HAP-1 (cell line): ENCODE measurements at regions not wholly inside any gene's neighbourhood (a gene's known extent, or its start where the extent isn't known, plus 50 kb on each side); places are given as distances from the start of the nearest gene placed in this dataset.

Experiments
- DNase-seq, 2 experiments: peaks; one replicate each; pipeline ENCODE4 v3.0.0-alpha.2; 2016 to 2020; ENCODE audit warnings: low spot score in 2 of 2
- H3K27me3 ChIP-seq: fragments of 250-450 bp; sonication (Bioruptor Pico); 2 replicates; pipeline ENCODE4 v1.5.1; 2020; ENCODE audit warnings: low read depth, mild to moderate bottlenecking, moderate library complexity
- H3K36me3 ChIP-seq: fragments of 250-450 bp; sonication (Bioruptor Pico); replicated peaks from 2 replicates; pipeline ENCODE4 v1.5.1; 2020; ENCODE audit warnings: mild to moderate bottlenecking
- H3K4me1 ChIP-seq: fragments of 250-450 bp; sonication (Bioruptor Pico); 2 replicates; pipeline ENCODE4 v1.5.1; 2020; ENCODE audit warnings: mild to moderate bottlenecking
- H3K4me3 ChIP-seq: fragments of 250-450 bp; sonication (Bioruptor Pico); 2 replicates; pipeline ENCODE4 v1.5.1; 2020; ENCODE audit warnings: mild to moderate bottlenecking, moderate library complexity
- H3K9me3 ChIP-seq: fragments of 250-450 bp; sonication (Bioruptor Pico); 2 replicates; pipeline ENCODE4 v1.5.1; 2020; ENCODE audit warnings: mild to moderate bottlenecking, moderate library complexity
- in situ Hi-C: fragments of 300-500 bp; cut with MboI; formaldehyde crosslinking; loops from 3 replicates; pipeline ENCODE4 v1.14.3; 2020; ENCODE audit warnings: low sequenced_read_pairs, inconsistent platforms, mixed read lengths

GRCh38 chr1:5479876-5480646 lies 512.2 kb downstream of the NPHP4 start:
- Histone ChIP-seq H3K4me3 (no peak overlapping the region), H3K36me3 (no peaks in the 10 kb centered on the region), H3K27me3 (no peaks in the 10 kb centered on the region), H3K9me3 (no peaks in the 10 kb centered on the region), H3K4me1 (no peaks in the 10 kb centered on the region)
- no peak for DNase-seq
- in situ Hi-C loops, result no loop called here

DNA sequence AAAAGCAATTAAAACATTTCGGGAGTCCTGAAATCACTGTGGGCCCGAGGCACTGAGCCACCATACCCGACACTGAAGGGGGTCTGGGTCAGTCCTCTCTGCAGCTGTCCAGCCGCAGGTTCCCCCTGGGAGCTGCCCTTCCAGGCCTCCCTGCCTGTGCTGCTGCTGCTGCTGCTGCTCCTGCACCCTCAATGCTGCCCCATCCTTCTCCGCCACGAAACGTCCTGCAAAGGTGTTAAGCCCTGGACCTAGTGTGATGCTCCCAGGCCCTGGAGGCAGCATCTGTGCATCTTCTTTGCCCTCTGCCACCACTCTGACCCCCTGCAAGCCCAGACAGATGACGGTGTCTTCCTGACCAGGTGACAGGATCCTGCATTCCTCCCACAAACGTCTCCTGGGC lies 513.3 kb downstream of the NPHP4 start:
- Histone ChIP-seq H3K4me1 (no peaks in the 10 kb centered on the region), H3K4me3 (no peak overlapping the region), H3K9me3 (no peaks in the 10 kb centered on the region), H3K36me3 (no peaks in the 10 kb centered on the region), H3K27me3 (no peaks in the 10 kb centered on the region)
- in situ Hi-C loops, result no loop called here
- no peak for DNase-seq

- in situ Hi-C loops, result no loop called here
- no peaks in the 10 kb centered on the region for H3K27me3 ChIP-seq
- no peak for DNase-seq
Measured at GRCh38 chr1:5478156-5478695, 514.0 kb downstream of the NPHP4 start.

DNA sequence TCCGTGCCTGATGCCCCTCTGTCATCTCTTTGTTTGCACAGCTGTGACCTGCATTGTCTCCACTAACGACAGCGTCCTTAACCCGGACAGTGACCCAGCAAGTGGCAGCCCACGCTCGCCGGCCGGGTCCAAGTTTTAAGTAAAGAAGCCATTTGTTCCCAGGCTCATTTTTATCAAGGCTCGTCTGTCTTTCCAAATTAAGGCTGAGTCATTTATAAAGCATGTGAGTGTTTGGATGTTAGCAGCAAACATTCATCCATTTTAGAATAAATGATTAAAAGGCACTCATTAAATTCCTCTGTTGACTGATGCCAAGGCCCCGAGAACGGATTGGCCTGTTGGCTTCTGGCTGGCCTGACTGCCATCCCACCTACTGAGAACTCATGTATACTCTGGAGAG lies 514.5 kb downstream of the NPHP4 start:
- H3K27me3 ChIP-seq, result no peaks in the 10 kb centered on the region

More at GRCh38 chr1:5478156-5478695, 514.0 kb downstream of the NPHP4 start:
- Histone ChIP-seq H3K9me3 (no peaks in the 10 kb centered on the region), H3K4me3 (no peak overlapping the region), H3K36me3 (no peaks in the 10 kb centered on the region), H3K4me1 (no peaks in the 10 kb centered on the region)

DNA sequence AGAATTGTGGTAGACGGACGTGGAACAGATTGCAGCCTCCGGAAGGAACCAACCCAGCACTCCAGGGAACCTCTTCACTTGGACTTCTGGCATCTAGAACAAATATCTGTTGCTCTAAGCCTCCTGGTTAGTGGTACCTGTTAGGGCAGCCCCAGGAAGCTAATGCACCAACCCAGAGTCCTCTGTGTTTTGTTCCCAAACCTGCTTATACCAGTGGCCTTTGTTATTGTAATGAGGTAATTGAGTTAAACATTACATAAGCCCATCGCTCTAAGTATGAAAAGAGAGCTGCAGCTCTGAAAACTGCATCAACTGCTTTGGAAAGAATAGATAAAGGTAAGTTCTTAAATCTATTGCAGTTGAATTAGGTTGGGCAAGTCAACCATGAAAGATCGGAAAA lies 516.7 kb downstream of the NPHP4 start:
- DNase-seq, result no peak
- in situ Hi-C loops, result no loop called here

More for the DNA sequence above, 514.5 kb downstream of the NPHP4 start:
- no peaks in the 10 kb centered on the region for H3K4me1 ChIP-seq
- no peak overlapping the region for H3K4me3 ChIP-seq
- no peaks in the 10 kb centered on the region for H3K9me3 ChIP-seq
- in situ Hi-C loops, result no loop called here
- no peak for DNase-seq
- no peaks in the 10 kb centered on the region for H3K36me3 ChIP-seq

DNA sequence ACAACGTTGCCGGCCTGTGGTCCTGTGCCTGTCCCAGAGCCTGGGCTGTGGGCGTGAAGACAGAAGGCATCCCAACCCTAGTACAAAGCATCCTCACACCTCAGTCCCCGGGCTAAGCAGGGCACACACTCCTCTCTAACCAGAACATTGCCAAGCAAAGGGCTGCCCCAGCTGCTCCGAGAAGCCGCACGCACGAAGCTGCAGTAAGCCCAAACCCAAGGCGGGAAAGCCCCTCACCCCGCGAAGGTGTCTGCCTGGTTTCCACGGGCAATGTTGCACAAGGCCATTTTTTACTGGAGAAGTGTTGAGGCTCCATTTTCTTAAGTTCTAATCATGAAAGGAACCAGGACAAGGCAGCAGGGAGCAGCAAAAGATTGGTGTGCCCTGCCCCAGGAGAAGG lies 519.0 kb downstream of the NPHP4 start:
- Histone ChIP-seq H3K4me1 (no peaks in the 10 kb centered on the region), H3K27me3 (no peaks in the 10 kb centered on the region), H3K36me3 (no peaks in the 10 kb centered on the region), H3K9me3 (no peaks in the 10 kb centered on the region), H3K4me3 (no peak overlapping the region)
- in situ Hi-C loops, result no loop called here
- DNase-seq, result no peak

More for the DNA sequence above, 516.7 kb downstream of the NPHP4 start:
- Histone ChIP-seq H3K4me1 (no peaks in the 10 kb centered on the region), H3K27me3 (no peaks in the 10 kb centered on the region), H3K9me3 (no peaks in the 10 kb centered on the region), H3K36me3 (no peaks in the 10 kb centered on the region), H3K4me3 (no peak overlapping the region)

DNA sequence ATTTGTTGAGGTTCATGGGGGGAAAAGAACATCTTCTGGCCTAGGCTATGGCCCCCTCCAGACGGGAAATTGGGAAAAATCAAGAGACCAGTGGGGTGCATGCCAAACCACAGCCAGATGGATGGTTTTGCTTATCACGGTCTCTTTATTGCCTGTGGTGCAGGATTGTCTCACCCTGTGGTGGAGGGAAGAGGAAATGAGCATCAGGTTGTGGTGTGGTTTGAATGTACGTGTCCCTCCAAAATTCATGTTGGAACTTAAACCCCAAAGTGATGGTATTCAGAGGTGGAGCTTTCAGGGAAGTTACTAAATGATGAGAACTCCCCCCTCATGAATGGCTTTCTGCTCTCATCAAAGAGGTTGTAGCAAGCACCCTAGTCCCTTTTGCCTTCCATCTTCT lies 525.7 kb downstream of the NPHP4 start:
- Histone ChIP-seq H3K36me3 (no peaks in the 10 kb centered on the region), H3K27me3 (no peaks in the 10 kb centered on the region), H3K4me1 (no peaks in the 10 kb centered on the region), H3K4me3 (no peak overlapping the region), H3K9me3 (no peaks in the 10 kb centered on the region)
- DNase-seq, result no peak
- in situ Hi-C loops, result no loop called here

GRCh38 chr1:5465281-5465711 lies 526.9 kb downstream of the NPHP4 start:
- no peaks in the 10 kb centered on the region for H3K9me3 ChIP-seq
- H3K27me3 ChIP-seq, result no peaks in the 10 kb centered on the region
- H3K4me1 ChIP-seq, result no peaks in the 10 kb centered on the region
- DNase-seq, result no peak
- no peaks in the 10 kb centered on the region for H3K36me3 ChIP-seq
- in situ Hi-C loops, result no loop called here
- H3K4me3 ChIP-seq, result no peak overlapping the region

DNA sequence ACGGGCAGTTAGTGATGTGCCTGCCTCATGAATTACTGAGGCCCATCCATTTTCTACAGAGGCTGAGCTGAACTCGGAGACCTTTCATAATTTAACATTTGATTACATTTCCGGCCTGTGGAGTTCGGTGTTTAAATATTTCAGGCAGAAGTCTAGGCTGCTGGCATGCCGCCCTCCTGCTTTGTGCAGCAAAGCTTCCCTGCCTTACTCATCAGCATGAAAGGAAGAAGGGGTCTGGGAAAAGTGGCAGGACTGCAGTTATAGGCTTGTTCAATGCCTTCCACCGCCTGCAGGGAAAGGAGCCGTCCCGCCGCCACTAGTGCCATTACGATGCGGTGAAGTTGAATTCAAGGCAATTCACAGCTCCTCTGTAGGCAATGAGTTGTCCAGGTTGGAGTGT lies 527.9 kb downstream of the NPHP4 start:
- H3K4me1 ChIP-seq, result no peaks in the 10 kb centered on the region
- no peaks in the 10 kb centered on the region for H3K27me3 ChIP-seq
- no peaks in the 10 kb centered on the region for H3K9me3 ChIP-seq
- no peak for DNase-seq
- H3K36me3 ChIP-seq, result no peaks in the 10 kb centered on the region
- in situ Hi-C loops, result no loop called here
- H3K4me3 ChIP-seq, result no peak overlapping the region

DNA sequence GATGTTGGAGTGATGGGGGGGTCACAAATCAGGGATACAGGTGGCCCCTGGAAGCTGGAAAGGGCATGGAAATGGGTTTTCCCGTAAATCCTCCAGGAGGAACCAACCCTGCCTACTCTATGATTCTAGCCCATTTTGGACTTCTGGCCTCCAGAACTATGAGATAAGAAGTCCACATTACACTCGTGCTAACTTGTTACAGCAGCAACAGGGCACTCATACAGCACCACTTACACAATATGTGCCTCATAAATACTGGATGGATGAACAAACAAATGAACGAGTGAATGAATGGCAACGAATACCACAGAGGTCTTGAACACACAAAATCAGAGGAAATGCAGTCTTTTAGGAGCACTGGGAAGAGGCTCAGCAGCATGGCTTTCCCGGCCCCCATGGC lies 531.3 kb downstream of the NPHP4 start:
- in situ Hi-C loops, result no loop called here
- no peaks in the 10 kb centered on the region for H3K4me1 ChIP-seq
- H3K9me3 ChIP-seq, result no peaks in the 10 kb centered on the region

GRCh38 chr1:5459839-5460610 lies 532.2 kb downstream of the NPHP4 start:
- Histone ChIP-seq H3K4me3 (no peak overlapping the region), H3K27me3 (no peaks in the 10 kb centered on the region), H3K9me3 (no peaks in the 10 kb centered on the region), H3K36me3 (no peaks in the 10 kb centered on the region), H3K4me1 (no peaks in the 10 kb centered on the region)
- no peak for DNase-seq
- in situ Hi-C loops, result no loop called here

More for the DNA sequence above, 531.3 kb downstream of the NPHP4 start:
- no peak overlapping the region for H3K4me3 ChIP-seq
- H3K36me3 ChIP-seq, result no peaks in the 10 kb centered on the region
- no peak for DNase-seq
- H3K27me3 ChIP-seq, result no peaks in the 10 kb centered on the region

DNA sequence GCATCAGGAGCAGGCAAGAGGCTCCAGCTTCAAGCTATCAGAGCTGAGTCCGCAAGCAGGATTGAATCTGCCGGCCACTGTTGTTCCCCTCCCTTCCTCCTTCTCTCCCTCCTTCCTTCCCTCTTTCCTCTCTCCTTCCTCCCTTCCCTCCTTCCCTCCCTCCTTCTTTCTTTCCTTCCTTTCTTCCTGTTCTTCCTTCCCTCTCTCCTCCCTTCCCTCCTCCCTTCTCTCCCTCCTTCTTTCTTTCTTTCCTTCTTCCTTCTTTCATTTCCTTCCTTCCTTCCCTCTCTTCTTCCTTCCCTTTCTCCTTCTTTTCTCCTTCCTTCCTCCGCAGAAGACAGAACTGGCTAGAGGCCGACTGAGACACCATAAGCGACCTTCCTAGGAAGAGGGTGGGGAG lies 534.0 kb downstream of the NPHP4 start:
- in situ Hi-C loops, result no loop called here
- Histone ChIP-seq H3K4me3 (no peak overlapping the region), H3K36me3 (no peaks in the 10 kb centered on the region), H3K9me3 (no peaks in the 10 kb centered on the region), H3K27me3 (no peaks in the 10 kb centered on the region), H3K4me1 (no peaks in the 10 kb centered on the region)
- DNase-seq, result no peak

GRCh38 chr1:5456090-5456811 lies 536.0 kb downstream of the NPHP4 start:
- no peaks in the 10 kb centered on the region for H3K27me3 ChIP-seq
- DNase-seq, result no peak
- in situ Hi-C loops, result no loop called here
- H3K4me3 ChIP-seq, result no peak overlapping the region
- no peaks in the 10 kb centered on the region for H3K9me3 ChIP-seq
- no peaks in the 10 kb centered on the region for H3K4me1 ChIP-seq
- no peaks in the 10 kb centered on the region for H3K36me3 ChIP-seq

DNA sequence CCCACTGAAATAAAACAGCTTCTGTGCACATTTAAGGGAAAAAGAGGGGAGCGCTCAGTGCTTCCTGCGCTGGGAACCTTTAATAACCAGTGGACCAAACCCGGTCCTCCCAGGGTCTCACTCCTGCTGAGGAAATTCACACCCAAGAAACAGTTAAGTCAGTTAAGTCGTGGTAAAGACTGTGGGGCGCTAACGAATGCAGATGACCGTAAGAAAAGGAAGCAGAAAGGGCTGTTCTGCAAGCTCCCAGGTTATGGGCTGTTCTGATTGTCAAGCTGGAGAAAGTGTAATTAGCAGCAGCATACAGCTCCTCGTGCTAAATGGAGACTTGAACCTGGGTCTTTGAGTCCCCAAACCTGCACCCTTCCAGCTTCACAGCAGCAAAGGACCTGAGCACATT lies 536.6 kb downstream of the NPHP4 start:
- DNase-seq, result no peak
- no peaks in the 10 kb centered on the region for H3K4me1 ChIP-seq
- H3K9me3 ChIP-seq, result no peaks in the 10 kb centered on the region
- H3K36me3 ChIP-seq, result no peaks in the 10 kb centered on the region
- in situ Hi-C loops, result no loop called here
- no peaks in the 10 kb centered on the region for H3K27me3 ChIP-seq
- no peak overlapping the region for H3K4me3 ChIP-seq
